ENCODE measurements at regions not wholly inside any gene's neighbourhood (a gene's known extent, or its start where the extent isn't known, plus 50 kb on each side); places are given as distances from the start of the nearest gene placed in this dataset.

- TF ChIP-seq POLR2A (IDR thresholded peaks at IDR 0.05; ENCODE audit: low read length), result no peak
- no peak for TF ChIP-seq GATA1 (IDR thresholded peaks at IDR 0.05; ENCODE audit: low read depth, low read length)
Measured at GRCh38 chr4:110953191-110953590, 330.3 kb upstream of the PITX2 start.

GRCh38 chr4:110953898-110954297, 331.0 kb upstream of the PITX2 start:
- no peak for DNase-seq
- TF ChIP-seq GATA1 (IDR thresholded peaks at IDR 0.05; ENCODE audit: low read depth, low read length) (no peak), POLR2A (IDR thresholded peaks at IDR 0.05; ENCODE audit: low read length) (no peak)

More at GRCh38 chr4:110953191-110953590, 330.3 kb upstream of the PITX2 start:
- no peak for DNase-seq

GRCh38 chr4:110955748-110956147, 332.9 kb upstream of the PITX2 start:
- no peak for DNase-seq
- TF ChIP-seq POLR2A (IDR thresholded peaks at IDR 0.05; ENCODE audit: low read length), result no peak
- TF ChIP-seq GATA1 (IDR thresholded peaks at IDR 0.05; ENCODE audit: low read depth, low read length), result no peak

GRCh38 chr4:110959041-110959643, 336.3 kb upstream of the PITX2 start:
- TF ChIP-seq POLR2A (IDR thresholded peaks at IDR 0.05; ENCODE audit: low read length) (no peak), GATA1 (IDR thresholded peaks at IDR 0.05; ENCODE audit: low read depth, low read length) (no peak)
- DNase-seq, result no peak

- TF ChIP-seq GATA1 (IDR thresholded peaks at IDR 0.05; ENCODE audit: low read depth, low read length), result no peak
- no peak for TF ChIP-seq POLR2A (IDR thresholded peaks at IDR 0.05; ENCODE audit: low read length)
- DNase-seq, result no peak
Measured at GRCh38 chr4:110961066-110961465, 338.2 kb upstream of the PITX2 start.

GRCh38 chr4:110962616-110963015, 339.7 kb upstream of the PITX2 start:
- TF ChIP-seq POLR2A (IDR thresholded peaks at IDR 0.05; ENCODE audit: low read length) (no peak), GATA1 (IDR thresholded peaks at IDR 0.05; ENCODE audit: low read depth, low read length) (no peak)
- no peak for DNase-seq

- DNase-seq, result no peak
- TF ChIP-seq GATA1 (IDR thresholded peaks at IDR 0.05; ENCODE audit: low read depth, low read length), result no peak
- TF ChIP-seq POLR2A (IDR thresholded peaks at IDR 0.05; ENCODE audit: low read length), result no peak
Measured at GRCh38 chr4:110963662-110964280, 340.9 kb upstream of the PITX2 start.

- no peak for TF ChIP-seq GATA1 (IDR thresholded peaks at IDR 0.05; ENCODE audit: low read depth, low read length)
- no peak for TF ChIP-seq POLR2A (IDR thresholded peaks at IDR 0.05; ENCODE audit: low read length)
- DNase-seq, result no peak
Measured at GRCh38 chr4:110967936-110968335, 345.1 kb upstream of the PITX2 start.

GRCh38 chr4:110970642-110971041, 347.8 kb upstream of the PITX2 start:
- DNase-seq, result peak; percentile 1 to 24
- no peak for TF ChIP-seq GATA1 (IDR thresholded peaks at IDR 0.05; ENCODE audit: low read depth, low read length)
- no peak for TF ChIP-seq POLR2A (IDR thresholded peaks at IDR 0.05; ENCODE audit: low read length)

- no peak for DNase-seq
- TF ChIP-seq POLR2A (IDR thresholded peaks at IDR 0.05; ENCODE audit: low read length) (no peak), GATA1 (IDR thresholded peaks at IDR 0.05; ENCODE audit: low read depth, low read length) (no peak)
Measured at GRCh38 chr4:110975338-110975737, 352.5 kb upstream of the PITX2 start.

- TF ChIP-seq GATA1 (IDR thresholded peaks at IDR 0.05; ENCODE audit: low read depth, low read length) (no peak), POLR2A (IDR thresholded peaks at IDR 0.05; ENCODE audit: low read length) (no peak)
Measured at GRCh38 chr4:110977554-110977953, 354.7 kb upstream of the PITX2 start.

GRCh38 chr4:110978761-110979160, 355.9 kb upstream of the PITX2 start:
- no peak for DNase-seq
- no peak for TF ChIP-seq POLR2A (IDR thresholded peaks at IDR 0.05; ENCODE audit: low read length)
- no peak for TF ChIP-seq GATA1 (IDR thresholded peaks at IDR 0.05; ENCODE audit: low read depth, low read length)

More at GRCh38 chr4:110977554-110977953, 354.7 kb upstream of the PITX2 start:
- no peak for DNase-seq

GRCh38 chr4:110982486-110982885, 359.6 kb upstream of the PITX2 start:
- TF ChIP-seq POLR2A (IDR thresholded peaks at IDR 0.05; ENCODE audit: low read length), result no peak
- TF ChIP-seq GATA1 (IDR thresholded peaks at IDR 0.05; ENCODE audit: low read depth, low read length), result no peak
- no peak for DNase-seq

- no peak for TF ChIP-seq GATA1 (IDR thresholded peaks at IDR 0.05; ENCODE audit: low read depth, low read length)
- TF ChIP-seq POLR2A (IDR thresholded peaks at IDR 0.05; ENCODE audit: low read length), result no peak
Measured at GRCh38 chr4:110988722-110989121, 365.8 kb upstream of the PITX2 start.

GRCh38 chr4:110989125-110989524, 366.2 kb upstream of the PITX2 start:
- no peak for DNase-seq

More at GRCh38 chr4:110988722-110989121, 365.8 kb upstream of the PITX2 start:
- DNase-seq, result no peak

More at GRCh38 chr4:110989125-110989524, 366.2 kb upstream of the PITX2 start:
- TF ChIP-seq POLR2A (IDR thresholded peaks at IDR 0.05; ENCODE audit: low read length), result no peak
